GM10248 (cell line): ENCODE measurements at regions not wholly inside any gene's neighbourhood (a gene's known extent, or its start where the extent isn't known, plus 50 kb on each side); places are given as distances from the start of the nearest gene placed in this dataset.

ENCODE experiments used
- CTCF ChIA-PET: fragments of 300-600 bp; sonication (Branson Sonifier 250); formaldehyde crosslinking; extraction: SDS; loops from one replicate; lab custom pipeline; 2021; ENCODE audit warnings: antibody characterized with exemption; lab: Yijun Ruan, JAX
- POLR2A ChIA-PET: fragments of 350-650 bp; sonication (Branson Sonifier 250); formaldehyde crosslinking; extraction: SDS; loops from one replicate; lab custom pipeline; 2020; ENCODE audit warnings: antibody characterized with exemption; lab: Yijun Ruan, JAX
- DNase-seq: peaks from one replicate; pipeline ENCODE4 v3.0.0; 2012; ENCODE audit errors: extremely low spot score
- CTCF ChIP-seq: IDR thresholded peaks from 2 replicates; pipeline ENCODE4 v1.5.1; 2012; ENCODE audit warnings: mild to moderate bottlenecking, low read depth; ENCODE audit errors: extremely low read depth, missing control alignments, control extremely low read depth

GRCh38 chr18:29184654-29185053, 1007.7 kb upstream of the CDH2 start:
- no peak for DNase-seq
- TF ChIP-seq CTCF, result no peak
- ChIA-PET CTCF (no interaction called here), POLR2A (no interaction called here)

GRCh38 chr18:29181151-29181901, 1004.4 kb upstream of the CDH2 start:
- DNase-seq, result no peak
- POLR2A ChIA-PET, result no interaction called here
- TF ChIP-seq CTCF, result no peak
- CTCF ChIA-PET, result no interaction called here

GRCh38 chr18:29176681-29177080, 999.8 kb upstream of the CDH2 start:
- no peak for DNase-seq
- no peak for TF ChIP-seq CTCF
- CTCF ChIA-PET, result no interaction called here
- POLR2A ChIA-PET, result no interaction called here

- CTCF ChIA-PET, result no interaction called here
- no peak for TF ChIP-seq CTCF
- DNase-seq, result no peak
- POLR2A ChIA-PET, result no interaction called here
Observed at GRCh38 chr18:29174891-29175290, 998.0 kb upstream of the CDH2 start.

- no peak for TF ChIP-seq CTCF
- POLR2A ChIA-PET, result no interaction called here
- DNase-seq, result no peak
- CTCF ChIA-PET, result no interaction called here
Observed at GRCh38 chr18:29172756-29173067, 995.8 kb upstream of the CDH2 start.

- CTCF ChIA-PET, result no interaction called here
Observed at GRCh38 chr18:29171892-29172755, 995.2 kb upstream of the CDH2 start.

More at GRCh38 chr18:29171892-29172755, 995.2 kb upstream of the CDH2 start:
- TF ChIP-seq CTCF, result no peak
- POLR2A ChIA-PET, result no interaction called here
- DNase-seq, result no peak
